CD4-positive, alpha-beta T cell (primary cell): ENCODE measurements at regions not wholly inside any gene's neighbourhood (a gene's known extent, or its start where the extent isn't known, plus 50 kb on each side); places are given as distances from the start of the nearest gene placed in this dataset.

Experiments used
- ATAC-seq: fragments of 200-7000 bp; cut with Tn5 transposase; one replicate; pipeline ENCODE4 v1.10.0; 2022; ENCODE audit warnings: mild to moderate bottlenecking; ENCODE audit not compliant: poor library complexity
- CTCF ChIA-PET: fragments of 350-600 bp; sonication (Branson Sonifier 250); formaldehyde crosslinking; loops from one replicate; lab custom pipeline; 2021; ENCODE audit warnings: antibody characterized with exemption, inconsistent platforms; lab: Charles Lee
- POLR2A ChIA-PET: fragments of 350-600 bp; sonication (Branson Sonifier 250); formaldehyde crosslinking; loops from one replicate; lab custom pipeline; 2021; ENCODE audit warnings: antibody characterized with exemption, inconsistent platforms; lab: Charles Lee
- DNase-seq, 14 experiments: peaks; one replicate each; pipeline ENCODE4 v3.0.0-alpha.2; 2013 to 2020; ENCODE audit warnings: mixed read lengths in 2 of 14
- H3K27ac ChIP-seq, 2 donors: one replicate each; pipeline versions ENCODE4 v1.5.1 to v1.7.0; 2013; ENCODE audit warnings: low read length in 2 of 2, low read depth in 1 of 2, mild to moderate bottlenecking in 1 of 2
- H3K27me3 ChIP-seq, 2 experiments: 1 replicate in 1 of 2; 2 replicates in 1 of 2; pipeline versions ENCODE4 v1.6.1 to v1.7.0; 2013; ENCODE audit warnings: low read length in 2 of 2, control low read depth in 1 of 2, mild to moderate bottlenecking in 1 of 2, moderate library complexity in 1 of 2; ENCODE audit not compliant: insufficient read depth in 2 of 2, control insufficient read depth in 1 of 2
- H3K36me3 ChIP-seq: one replicate; pipeline ENCODE4 v1.6.1; 2013; ENCODE audit warnings: low read length, control low read depth; ENCODE audit not compliant: insufficient read depth
- H3K4me1 ChIP-seq: one replicate; pipeline ENCODE4 v1.6.1; 2013; ENCODE audit warnings: low read length, control low read depth; ENCODE audit not compliant: insufficient read depth
- H3K4me3 ChIP-seq: one replicate; pipeline ENCODE4 v1.5.1; 2013; ENCODE audit warnings: mild to moderate bottlenecking, low read length, moderate library complexity
- H3K9me3 ChIP-seq, 2 experiments: 1 replicate in 1 of 2; 2 replicates in 1 of 2; pipeline versions ENCODE4 v1.6.1 to v1.7.0; 2013; ENCODE audit warnings: low read length in 2 of 2, mild to moderate bottlenecking in 2 of 2, control low read depth in 1 of 2, moderate library complexity in 1 of 2; ENCODE audit not compliant: control insufficient read depth in 1 of 2, insufficient read depth in 1 of 2
- H3K27ac Mint-ChIP-seq: one replicate; pipeline ENCODE4 v1.8.0; 2020; ENCODE audit warnings: mixed read lengths
- H3K27me3 Mint-ChIP-seq: one replicate; pipeline ENCODE4 v1.8.0; 2021; ENCODE audit warnings: mixed read lengths
- H3K36me3 Mint-ChIP-seq: one replicate; pipeline ENCODE4 v1.8.0; 2021; ENCODE audit warnings: low read depth, mixed read lengths
- H3K4me1 Mint-ChIP-seq: one replicate; pipeline ENCODE4 v1.8.0; 2021; ENCODE audit warnings: low read depth, mixed read lengths
- H3K4me3 Mint-ChIP-seq: one replicate; pipeline ENCODE4 v1.8.0; 2020; ENCODE audit warnings: mild to moderate bottlenecking, mixed read lengths
- H3K9me3 Mint-ChIP-seq: one replicate; pipeline ENCODE4 v1.8.0; 2020; ENCODE audit warnings: mixed read lengths
- intact Hi-C, 2 experiments: fragments of 100-400 bp; cut with DNase I in 1 of 2; cut with micrococcal nuclease in 1 of 2; formaldehyde crosslinking; loops; one replicate each; pipeline versions ENCODE4 v1.15.1 to v1.9.0; 2023 to 2025; cut with DNase I, micrococcal nuclease
- TF ChIP-seq, protein P1 (sequence below): fragments of 200-600 bp; IDR thresholded peaks from one replicate; pipeline ENCODE4 v1.8.0; 2022; ENCODE audit warnings: antibody characterized with exemption, mild to moderate bottlenecking

DNA sequence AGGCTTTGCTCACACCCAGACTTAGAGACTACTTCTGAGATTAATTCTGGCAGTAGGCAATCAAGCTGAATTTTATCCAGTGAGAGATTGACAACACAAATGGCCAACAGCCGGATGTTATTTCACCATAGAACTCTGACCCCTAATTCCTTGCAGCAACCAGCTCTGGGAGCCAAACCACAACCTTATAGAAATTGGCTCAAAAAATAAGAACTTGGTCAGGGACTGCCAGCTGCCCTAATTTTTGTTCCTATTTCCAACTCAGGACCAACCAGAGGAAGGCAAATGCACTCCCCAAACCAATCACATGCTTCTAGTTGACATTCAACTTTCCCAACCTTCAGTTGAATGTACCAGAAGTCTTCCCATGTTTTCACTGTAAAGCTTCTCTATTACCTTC lies 269.7 kb downstream of the HS3ST1 start:
- no peaks in the 10 kb centered on the region for H3K4me1 ChIP-seq
- H3K27ac ChIP-seq, result no peak overlapping the region
- ATAC-seq (no peak), DNase-seq (no peak)
- no peaks in the 10 kb centered on the region for H3K27me3 ChIP-seq
- H3K27ac Mint-ChIP-seq, result no peak overlapping the region
- no peaks in the 10 kb centered on the region for H3K27me3 Mint-ChIP-seq
- H3K4me3 Mint-ChIP-seq, result no peak overlapping the region
- peaks cover 2% of the 10 kb centered on the region for H3K9me3 Mint-ChIP-seq
- H3K4me3 ChIP-seq, result no peak overlapping the region
- CTCF ChIA-PET, result no interaction called here
- H3K9me3 ChIP-seq, result no peaks in the 10 kb centered on the region
- TF ChIP-seq, protein P1, sequence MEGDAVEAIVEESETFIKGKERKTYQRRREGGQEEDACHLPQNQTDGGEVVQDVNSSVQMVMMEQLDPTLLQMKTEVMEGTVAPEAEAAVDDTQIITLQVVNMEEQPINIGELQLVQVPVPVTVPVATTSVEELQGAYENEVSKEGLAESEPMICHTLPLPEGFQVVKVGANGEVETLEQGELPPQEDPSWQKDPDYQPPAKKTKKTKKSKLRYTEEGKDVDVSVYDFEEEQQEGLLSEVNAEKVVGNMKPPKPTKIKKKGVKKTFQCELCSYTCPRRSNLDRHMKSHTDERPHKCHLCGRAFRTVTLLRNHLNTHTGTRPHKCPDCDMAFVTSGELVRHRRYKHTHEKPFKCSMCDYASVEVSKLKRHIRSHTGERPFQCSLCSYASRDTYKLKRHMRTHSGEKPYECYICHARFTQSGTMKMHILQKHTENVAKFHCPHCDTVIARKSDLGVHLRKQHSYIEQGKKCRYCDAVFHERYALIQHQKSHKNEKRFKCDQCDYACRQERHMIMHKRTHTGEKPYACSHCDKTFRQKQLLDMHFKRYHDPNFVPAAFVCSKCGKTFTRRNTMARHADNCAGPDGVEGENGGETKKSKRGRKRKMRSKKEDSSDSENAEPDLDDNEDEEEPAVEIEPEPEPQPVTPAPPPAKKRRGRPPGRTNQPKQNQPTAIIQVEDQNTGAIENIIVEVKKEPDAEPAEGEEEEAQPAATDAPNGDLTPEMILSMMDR, result no peak
- POLR2A ChIA-PET, result no interaction called here
- H3K36me3 ChIP-seq, result no peaks in the 10 kb centered on the region
- intact Hi-C loops, result no loop called here
- peaks cover 13% of the 10 kb centered on the region for H3K4me1 Mint-ChIP-seq
- H3K36me3 Mint-ChIP-seq, result no peaks in the 10 kb centered on the region

DNA sequence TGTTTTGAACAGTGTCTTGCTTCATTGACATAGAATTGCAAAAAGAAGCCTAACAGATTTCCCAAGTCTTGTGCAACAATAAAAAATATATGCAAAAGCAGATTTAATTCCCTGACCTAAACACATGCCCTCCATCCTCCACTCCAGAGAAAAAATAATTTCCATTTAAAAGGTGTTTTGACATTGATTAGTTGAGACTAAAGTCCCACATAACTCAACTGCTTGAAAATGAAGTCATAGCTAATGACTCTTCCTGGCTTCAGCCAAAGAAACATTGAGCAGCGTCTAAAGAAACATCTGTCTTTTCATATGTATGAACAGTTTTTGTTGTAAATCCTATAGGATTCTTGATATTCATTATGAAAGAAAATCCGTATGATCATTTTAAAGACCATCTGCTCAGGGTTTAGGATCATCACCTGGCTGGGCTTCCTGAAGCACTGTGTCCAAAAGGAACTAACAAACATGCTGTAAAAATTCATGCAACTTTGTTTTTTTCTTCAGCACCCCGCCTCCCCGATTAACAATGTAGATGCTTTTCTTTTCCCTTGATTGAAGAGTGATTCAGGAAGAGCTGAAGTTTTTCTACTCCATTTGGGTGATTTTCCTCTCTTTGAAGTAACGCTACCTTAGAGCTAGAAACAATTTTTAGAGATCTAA lies 273.4 kb downstream of the HS3ST1 start:
- Mint-ChIP-seq H3K27ac (no peak overlapping the region), H3K9me3 (peaks cover 2% of the 10 kb centered on the region), H3K27me3 (peaks cover 10% of the 10 kb centered on the region), H3K4me1 (peaks cover 13% of the 10 kb centered on the region), H3K4me3 (no peak overlapping the region), H3K36me3 (no peaks in the 10 kb centered on the region)
- Histone ChIP-seq H3K27me3 (no peaks in the 10 kb centered on the region), H3K9me3 (no peaks in the 10 kb centered on the region), H3K36me3 (no peaks in the 10 kb centered on the region), H3K27ac (no peak overlapping the region), H3K4me3 (no peak overlapping the region), H3K4me1 (no peaks in the 10 kb centered on the region)
- ATAC-seq (no peak), DNase-seq (no peak)
- ChIA-PET POLR2A (no interaction called here), CTCF (no interaction called here)
- TF ChIP-seq, protein P1, result no peak
- intact Hi-C loops, result no loop called here

DNA sequence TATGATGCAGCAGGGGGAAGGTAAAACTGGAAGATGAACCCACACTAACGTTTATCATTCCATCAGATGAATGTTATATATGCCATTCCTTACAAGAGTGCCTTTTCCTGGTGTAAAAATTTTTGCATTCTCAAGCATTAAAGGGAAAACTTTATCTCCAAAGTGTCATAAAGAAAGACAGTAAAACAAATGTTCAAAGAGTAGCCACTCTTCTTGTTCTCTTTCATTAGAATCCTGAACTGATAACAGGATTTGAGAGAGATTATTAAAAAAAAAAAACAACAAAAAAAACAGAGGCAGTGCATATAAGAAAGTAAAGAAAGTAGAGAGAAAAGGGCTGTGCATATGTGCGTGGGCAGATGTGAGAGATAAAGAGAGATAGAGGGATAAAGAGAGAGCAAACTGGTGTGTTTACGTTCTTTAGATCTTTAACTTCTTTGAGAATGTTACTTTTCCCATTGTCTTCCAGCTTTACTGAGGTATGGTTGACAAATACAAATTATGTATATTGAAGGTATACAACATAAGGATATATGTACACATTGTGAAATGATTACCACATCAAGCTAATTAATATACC lies 275.4 kb downstream of the HS3ST1 start:
- Mint-ChIP-seq H3K4me1 (peaks cover 13% of the 10 kb centered on the region), H3K27ac (no peak overlapping the region), H3K27me3 (peaks cover 10% of the 10 kb centered on the region), H3K36me3 (no peaks in the 10 kb centered on the region), H3K4me3 (no peak overlapping the region), H3K9me3 (no peaks in the 10 kb centered on the region)
- CTCF ChIA-PET, result no interaction called here
- H3K4me1 ChIP-seq, result no peaks in the 10 kb centered on the region
- intact Hi-C loops, result no loop called here
- no peaks in the 10 kb centered on the region for H3K27me3 ChIP-seq
- no peaks in the 10 kb centered on the region for H3K36me3 ChIP-seq
- POLR2A ChIA-PET, result no interaction called here
- TF ChIP-seq, protein P1, result no peak
- no peak for ATAC-seq
- no peaks in the 10 kb centered on the region for H3K9me3 ChIP-seq
- no peak overlapping the region for H3K4me3 ChIP-seq
- DNase-seq, result no peak
- no peak overlapping the region for H3K27ac ChIP-seq
